NCI-H526 (cell line): ENCODE measurements at regions not wholly inside any gene's neighbourhood (a gene's known extent, or its start where the extent isn't known, plus 50 kb on each side); places are given as distances from the start of the nearest gene placed in this dataset.
"Not testable (repeated sequence)": the region's sequence is repeated elsewhere in the genome, so short reads cannot be mapped to it uniquely, and the experiment has no call there.

Source experiments
- DNase-seq, 2 experiments: peaks; one replicate each; lab custom pipeline; 2025; lab: John Stamatoyannopoulos, UW

DNA sequence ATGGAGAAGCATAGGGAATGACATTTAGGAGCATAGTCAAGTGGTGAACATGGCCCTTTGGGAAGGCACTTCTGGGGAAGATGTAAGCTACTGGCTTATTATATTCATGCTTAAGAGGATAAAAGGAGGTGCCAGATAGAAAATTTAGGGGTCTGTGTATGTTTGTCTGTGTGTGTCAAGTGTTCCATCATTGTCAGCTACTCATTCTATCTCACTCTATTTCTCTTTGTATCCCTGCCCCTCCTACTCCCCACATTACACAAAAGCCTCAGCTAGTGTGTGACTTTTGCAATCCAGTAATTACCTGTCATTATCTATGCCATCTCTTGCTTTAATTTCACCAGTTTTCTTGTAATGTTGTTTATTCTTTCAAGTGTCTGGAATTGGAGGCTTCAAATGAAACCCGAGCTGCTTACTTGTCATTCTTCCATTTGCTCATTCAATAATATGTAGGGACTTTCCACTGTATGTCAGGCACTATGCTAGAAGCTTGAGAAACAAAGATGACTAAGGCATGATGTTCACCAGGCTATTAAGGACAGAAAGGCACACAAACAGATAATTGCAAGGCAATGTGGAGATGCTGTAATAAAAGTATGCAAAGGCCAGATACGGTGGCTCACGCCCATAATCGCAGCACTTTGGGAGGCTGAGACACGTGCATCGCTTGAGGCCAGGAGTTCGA is 229.8 kb upstream of the TEX13C start:
- DNase-seq, result no peak

DNA sequence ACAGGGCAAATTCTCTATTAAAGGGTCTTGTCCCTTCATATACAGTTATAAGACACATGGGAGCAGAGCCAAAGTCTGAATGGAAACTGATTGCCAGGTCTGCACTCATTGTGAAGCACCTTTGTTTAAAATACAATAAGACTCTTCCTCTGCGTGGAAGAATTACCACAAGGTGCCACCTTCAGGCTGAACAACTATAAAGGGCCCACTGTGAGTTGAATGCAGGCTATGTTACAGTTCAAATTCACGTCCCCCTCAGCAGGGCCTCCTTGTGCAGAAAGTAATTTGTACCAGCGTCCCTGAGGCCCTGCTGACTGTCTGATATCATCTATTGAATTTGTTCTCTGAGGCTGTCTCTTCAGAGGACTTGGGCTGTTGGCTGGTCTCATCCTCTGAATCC is 225.8 kb upstream of the TEX13C start:
- no peak for DNase-seq

DNA sequence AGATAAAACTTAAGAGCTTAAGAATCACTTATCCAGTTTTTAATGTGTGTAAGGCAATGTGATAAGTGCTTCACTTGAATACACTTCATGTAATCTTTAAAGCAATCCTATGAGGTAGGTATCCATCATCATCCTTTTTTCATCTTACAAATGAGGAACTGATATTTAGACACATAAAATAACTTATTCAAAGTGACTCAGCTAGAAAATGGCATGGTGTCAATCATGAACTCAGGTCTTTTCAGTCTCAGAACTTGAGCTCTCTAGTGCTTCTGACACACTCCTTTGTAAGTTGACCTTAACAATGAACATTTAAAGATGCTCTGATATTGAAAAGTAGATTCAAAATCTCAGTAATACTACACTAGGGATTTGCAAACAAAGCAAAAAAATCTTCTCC is 224.8 kb upstream of the TEX13C start:
- DNase-seq, result no peak

DNA sequence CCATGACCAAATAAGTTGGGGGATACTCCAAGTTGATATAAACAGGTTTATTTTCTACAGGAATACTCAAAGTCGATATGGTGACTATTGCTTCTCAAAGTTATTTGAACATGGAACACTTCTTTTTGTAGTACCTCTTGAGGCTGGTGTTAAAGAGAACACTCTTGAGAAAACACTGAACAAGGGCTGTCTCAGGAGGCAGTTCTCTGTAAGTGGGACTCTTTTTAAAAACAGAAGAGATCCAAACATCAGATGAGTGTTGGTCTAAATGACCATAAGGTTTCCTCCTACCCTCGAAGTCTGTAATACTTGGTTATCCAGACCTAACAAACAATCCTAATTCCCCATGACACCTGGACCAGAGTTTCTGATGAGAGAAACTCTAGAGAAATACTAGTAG is 223.2 kb upstream of the TEX13C start:
- no peak for DNase-seq

- DNase-seq, result no peak
These were observed 222.8 kb upstream of the TEX13C start for GRCh38 chrX:125096870-125097269.

GRCh38 chrX:125101971-125102755 is 217.5 kb upstream of the TEX13C start:
- no peak for DNase-seq

DNA sequence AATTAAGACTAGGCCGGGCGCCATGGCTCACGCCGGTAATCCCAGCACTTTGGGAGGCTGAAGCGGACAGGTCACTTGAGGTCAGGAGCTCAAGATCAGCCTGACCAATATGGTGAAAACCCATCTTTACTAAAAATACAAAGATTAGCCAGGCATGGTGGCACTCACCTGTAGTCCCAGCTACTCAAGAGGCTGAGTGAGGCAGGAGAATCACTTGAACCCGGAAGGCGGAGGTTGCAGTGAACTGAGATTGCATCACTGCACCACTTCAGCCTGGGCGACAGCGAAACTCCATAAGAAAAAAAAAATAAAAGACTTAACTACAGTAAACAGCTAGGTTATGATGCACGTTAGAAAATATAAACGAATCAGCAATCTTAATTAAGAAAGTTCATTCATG is 216.0 kb upstream of the TEX13C start:
- no peak for DNase-seq

DNA sequence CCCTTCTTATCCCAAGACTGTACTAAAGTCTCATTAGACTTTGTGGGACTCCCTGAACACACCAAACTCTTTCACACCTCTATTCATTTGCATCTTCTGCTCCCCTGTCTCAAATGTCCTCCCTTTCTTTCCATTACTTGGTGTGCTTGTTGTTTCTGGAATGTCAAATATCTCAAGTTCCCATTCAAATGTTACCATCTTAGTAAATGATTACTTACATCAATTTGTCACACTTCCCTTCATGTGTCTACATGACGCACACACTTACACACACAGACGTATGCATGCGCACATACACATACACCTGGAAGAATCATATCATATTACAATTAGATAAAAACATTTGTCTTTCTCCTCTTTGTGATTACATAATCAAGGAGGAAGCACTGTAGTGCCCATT is 210.8 kb upstream of the TEX13C start:
- no peak for DNase-seq

GRCh38 chrX:125131164-125131563 is 188.5 kb upstream of the TEX13C start:
- DNase-seq, result peak in 1 of 2 experiments; percentile 0

DNA sequence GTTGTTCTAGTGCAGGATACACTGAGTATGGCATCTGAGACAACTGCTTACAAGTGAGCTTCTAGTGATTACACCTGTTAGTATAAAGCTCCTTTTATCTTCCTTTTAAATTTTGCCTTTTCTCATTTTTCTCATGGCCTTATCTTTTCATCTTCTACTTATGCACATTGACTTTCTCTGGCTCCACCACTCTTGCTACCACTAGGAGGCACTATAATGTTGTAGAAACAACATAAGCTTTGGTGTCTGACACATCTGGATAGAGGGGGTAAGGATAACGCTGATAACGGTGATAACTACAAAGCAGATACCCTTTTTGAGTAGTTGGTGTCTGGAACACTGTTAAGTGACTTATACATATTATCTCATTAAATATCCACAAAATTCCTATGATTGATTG is 187.4 kb upstream of the TEX13C start:
- DNase-seq, result peak in 1 of 2 experiments; percentile 31

GRCh38 chrX:125137521-125137920 is 182.2 kb upstream of the TEX13C start:
- DNase-seq, result no peak

GRCh38 chrX:125150231-125150630 is 169.4 kb upstream of the TEX13C start:
- DNase-seq, result no peak

DNA sequence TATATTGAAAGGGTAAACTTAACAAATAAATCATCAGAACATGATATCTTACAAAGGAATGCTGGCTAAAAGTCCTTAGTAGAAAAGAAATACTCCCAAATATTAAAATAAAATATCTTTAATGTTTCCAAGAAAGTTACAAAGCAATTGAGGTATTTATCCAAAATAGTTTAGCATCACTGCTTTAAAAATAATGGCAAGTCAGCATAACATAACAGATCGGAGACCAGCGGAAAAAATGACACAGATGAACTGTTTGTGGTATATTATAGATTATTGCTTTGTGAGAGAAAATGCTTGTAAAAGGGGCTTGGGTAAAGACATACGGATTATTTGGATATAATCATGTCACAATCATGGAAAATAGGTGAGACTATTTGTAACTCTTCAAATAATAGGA is 168.5 kb upstream of the TEX13C start:
- DNase-seq, result no peak

DNA sequence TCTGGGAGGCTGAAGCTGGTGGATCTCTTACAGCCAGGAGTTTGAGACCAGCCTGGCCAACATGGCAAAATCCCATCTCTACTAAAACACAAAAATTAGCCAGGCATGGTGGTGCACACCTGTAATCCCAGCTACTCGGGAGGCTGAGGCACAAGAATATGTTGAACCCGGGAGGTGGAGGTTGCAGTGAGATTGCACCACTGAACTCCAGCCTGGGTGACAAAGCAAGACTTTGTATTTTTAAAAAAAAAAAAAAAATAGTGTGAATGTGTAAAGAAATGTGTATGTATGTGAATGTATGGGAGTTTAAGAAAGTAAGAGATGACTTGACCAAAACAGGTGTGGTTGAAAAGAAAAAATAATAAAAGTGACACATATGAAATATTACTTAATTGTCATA is 167.7 kb upstream of the TEX13C start:
- no peak for DNase-seq

- no peak for DNase-seq
These were observed 166.1 kb upstream of the TEX13C start for GRCh38 chrX:125153621-125154020.

DNA sequence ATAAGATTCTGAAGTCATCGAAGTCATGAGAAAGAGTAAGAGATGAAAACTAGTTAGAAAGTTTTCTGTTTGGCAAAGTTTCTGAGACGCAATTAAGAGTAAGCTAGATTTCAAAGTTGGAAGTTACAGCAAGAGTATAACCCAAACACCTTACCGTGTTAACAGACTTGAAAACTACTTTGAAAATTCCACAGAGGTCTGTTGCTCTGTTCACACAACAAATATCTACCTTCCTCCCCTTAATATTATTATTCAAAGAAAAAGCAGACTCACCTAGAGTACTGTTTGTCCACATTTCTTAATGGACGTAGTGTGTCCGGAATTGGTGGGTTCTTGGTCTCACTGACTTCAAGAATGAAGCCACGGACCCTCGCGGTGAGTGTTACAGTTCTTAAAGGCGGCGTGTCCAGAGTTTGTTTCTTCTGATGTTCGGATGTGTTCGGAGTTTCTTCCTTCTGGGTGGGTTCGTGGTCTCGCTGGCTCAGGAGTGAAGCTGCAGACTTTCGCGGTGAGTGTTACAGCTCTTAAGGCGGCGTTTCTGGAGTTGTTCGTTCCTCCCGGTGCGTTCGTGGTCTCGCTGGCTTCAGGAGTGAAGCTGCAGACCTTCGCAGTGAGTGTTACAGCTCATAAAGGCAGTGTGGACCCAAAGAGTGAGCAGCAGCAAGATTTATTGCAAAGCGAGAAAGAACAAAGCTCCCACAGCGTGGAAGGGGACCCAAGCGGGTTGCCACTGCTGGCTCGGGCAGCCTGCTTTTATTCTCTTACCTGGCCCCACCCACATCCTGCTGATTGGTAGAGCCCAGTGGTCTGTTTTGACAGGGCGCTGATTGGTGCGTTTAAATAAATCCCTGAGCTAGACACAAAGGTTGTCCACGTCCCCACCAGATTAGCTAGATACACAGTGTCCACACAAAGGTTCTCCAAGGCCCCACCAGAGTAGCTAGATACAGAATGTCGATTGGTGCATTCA is 165.1 kb upstream of the TEX13C start:
- not testable (repeated sequence) for DNase-seq

GRCh38 chrX:125155296-125156033 is 164.2 kb upstream of the TEX13C start:
- DNase-seq, result not testable (repeated sequence)

DNA sequence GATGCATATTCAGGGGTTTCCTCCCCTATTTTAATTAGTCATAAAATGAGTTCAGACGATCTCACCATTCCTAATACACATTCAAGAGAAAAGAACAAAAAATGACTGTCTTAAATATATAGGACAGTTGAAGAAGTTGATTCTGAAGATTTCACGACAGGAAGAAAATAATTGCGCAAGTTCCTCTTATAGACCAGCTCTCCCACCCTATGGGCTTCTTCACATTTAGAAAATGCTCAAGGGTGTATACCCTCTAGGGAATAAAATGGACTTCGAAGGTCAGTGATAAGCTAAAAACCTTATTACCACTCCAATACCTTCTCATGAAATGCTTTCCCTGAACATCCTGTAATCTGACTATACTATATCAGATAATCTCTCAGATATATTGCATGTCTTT is 149.2 kb upstream of the TEX13C start:
- no peak for DNase-seq

GRCh38 chrX:125172531-125172930 is 147.1 kb upstream of the TEX13C start:
- no peak for DNase-seq

- no peak for DNase-seq
These were observed 143.6 kb upstream of the TEX13C start for GRCh38 chrX:125175991-125176584.

- no peak for DNase-seq
These were observed 125.8 kb upstream of the TEX13C start for GRCh38 chrX:125193921-125194320.
